CD4-positive, alpha-beta T cell treated with Interleukin-15 for 4 hours (primary cell): ENCODE measurements at regions not wholly inside any gene's neighbourhood (a gene's known extent, or its start where the extent isn't known, plus 50 kb on each side); places are given as distances from the start of the nearest gene placed in this dataset.
"Not testable (repeated sequence)": the region's sequence is repeated elsewhere in the genome, so short reads cannot be mapped to it uniquely, and the experiment has no call there.

Source experiments
- DNase-seq: peaks from one replicate; pipeline ENCODE4 v3.0.0-alpha.2; 2020; ENCODE audit warnings: low spot score

GRCh38 chr9:95391271-95391670 lies 73.8 kb upstream of the FANCC start:
- not testable (repeated sequence) for DNase-seq

GRCh38 chr9:95389373-95389772 lies 71.9 kb upstream of the FANCC start:
- no peak for DNase-seq

GRCh38 chr9:95386843-95387242 lies 69.3 kb upstream of the FANCC start:
- no peak for DNase-seq

GRCh38 chr9:95385521-95385920 lies 68.0 kb upstream of the FANCC start:
- DNase-seq: no peak

GRCh38 chr9:95383845-95384244 lies 66.3 kb upstream of the FANCC start:
- no peak for DNase-seq

- DNase-seq: no peak
Observed at GRCh38 chr9:95383185-95383676, 65.7 kb upstream of the FANCC start.

- no peak for DNase-seq
Observed at GRCh38 chr9:95382433-95382832, 64.9 kb upstream of the FANCC start.

- DNase-seq: no peak
Observed at GRCh38 chr9:95381221-95381620, 63.7 kb upstream of the FANCC start.

GRCh38 chr9:95379630-95380029 lies 62.1 kb upstream of the FANCC start:
- peak; percentile 12 for DNase-seq

GRCh38 chr9:95373782-95374487 lies 56.4 kb upstream of the FANCC start:
- DNase-seq: no peak

- DNase-seq: no peak
Observed at GRCh38 chr9:95373069-95373681, 55.7 kb upstream of the FANCC start.

- no peak for DNase-seq
Observed at GRCh38 chr9:95370064-95370463, 52.6 kb upstream of the FANCC start.

- DNase-seq: no peak
Observed at GRCh38 chr9:95368377-95369160, 51.1 kb upstream of the FANCC start.
